NCI-H82 treated with DMSO at 0.1 percent for 48 hours (cell line): ENCODE measurements at regions not wholly inside any gene's neighbourhood (a gene's known extent, or its start where the extent isn't known, plus 50 kb on each side); places are given as distances from the start of the nearest gene placed in this dataset.
"Not testable (repeated sequence)": the region's sequence is repeated elsewhere in the genome, so short reads cannot be mapped to it uniquely, and the experiment has no call there.

Experiments used
- DNase-seq: peaks from one replicate; lab custom pipeline; 2025; ENCODE audit not compliant: unreplicated experiment; lab: John Stamatoyannopoulos, UW

DNA sequence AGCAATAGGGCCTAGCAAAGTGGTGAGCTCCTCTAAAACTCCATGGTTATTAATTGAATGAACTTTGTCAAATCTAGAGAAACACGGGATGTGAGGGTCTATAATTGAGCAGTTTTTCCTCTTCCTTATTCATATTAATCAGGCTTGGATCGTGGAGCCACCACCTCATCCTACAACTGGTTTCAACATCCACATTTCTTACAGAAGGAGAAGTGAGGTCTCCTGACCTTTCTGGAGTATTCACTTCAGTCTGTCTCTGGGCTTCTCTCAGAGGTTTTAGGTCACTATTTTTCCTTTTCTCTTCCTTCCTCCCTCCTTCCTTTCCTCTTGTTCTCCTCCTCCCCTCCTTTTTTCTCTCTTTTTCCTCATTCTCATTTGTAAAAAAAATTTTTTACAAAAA lies 177.3 kb upstream of the ACTBL2 start:
- no peak for DNase-seq

GRCh38 chr5:57658018-57658417 lies 175.4 kb upstream of the ACTBL2 start:
- DNase-seq: no peak

DNA sequence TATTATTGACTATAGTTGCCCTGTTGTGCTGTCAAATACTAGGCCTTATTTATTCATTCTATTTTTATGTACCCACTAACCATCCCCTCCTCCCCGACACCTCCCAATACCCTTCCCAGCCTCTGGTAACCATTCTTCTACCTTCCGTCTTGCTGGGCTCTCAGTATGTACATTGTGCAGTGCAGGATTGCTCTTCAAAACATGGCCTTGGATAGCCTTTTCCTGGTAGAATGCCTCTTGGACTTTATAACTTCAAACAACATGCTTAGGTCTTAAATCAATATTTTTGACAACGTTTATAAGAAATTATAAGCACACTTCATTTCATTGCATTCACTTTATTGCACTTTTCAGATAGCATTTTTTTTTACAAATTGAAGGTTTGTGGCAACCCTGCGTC lies 172.6 kb upstream of the ACTBL2 start:
- DNase-seq: no peak

- no peak for DNase-seq
These were observed 171.2 kb upstream of the ACTBL2 start for GRCh38 chr5:57653636-57654290.

DNA sequence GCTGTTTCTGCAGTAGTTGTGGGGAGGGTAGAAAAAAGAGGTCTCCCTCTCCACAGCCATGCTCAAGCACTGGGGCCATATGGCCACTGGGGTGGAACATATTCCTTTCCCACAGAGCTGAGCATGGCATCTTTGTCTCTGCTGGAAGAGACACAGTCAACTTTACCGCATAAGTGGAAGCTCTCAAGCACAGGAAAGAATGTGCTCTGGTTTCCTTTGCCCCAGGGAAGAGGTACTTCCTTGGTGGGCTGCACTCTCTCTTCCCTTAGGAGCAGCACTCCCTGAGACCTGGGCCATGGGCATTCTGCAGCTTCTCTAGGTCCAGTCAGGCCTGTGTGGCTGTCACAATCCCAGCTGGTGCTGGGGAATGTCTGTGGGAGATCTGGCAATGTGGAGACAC lies 168.5 kb upstream of the ACTBL2 start:
- no peak for DNase-seq

DNA sequence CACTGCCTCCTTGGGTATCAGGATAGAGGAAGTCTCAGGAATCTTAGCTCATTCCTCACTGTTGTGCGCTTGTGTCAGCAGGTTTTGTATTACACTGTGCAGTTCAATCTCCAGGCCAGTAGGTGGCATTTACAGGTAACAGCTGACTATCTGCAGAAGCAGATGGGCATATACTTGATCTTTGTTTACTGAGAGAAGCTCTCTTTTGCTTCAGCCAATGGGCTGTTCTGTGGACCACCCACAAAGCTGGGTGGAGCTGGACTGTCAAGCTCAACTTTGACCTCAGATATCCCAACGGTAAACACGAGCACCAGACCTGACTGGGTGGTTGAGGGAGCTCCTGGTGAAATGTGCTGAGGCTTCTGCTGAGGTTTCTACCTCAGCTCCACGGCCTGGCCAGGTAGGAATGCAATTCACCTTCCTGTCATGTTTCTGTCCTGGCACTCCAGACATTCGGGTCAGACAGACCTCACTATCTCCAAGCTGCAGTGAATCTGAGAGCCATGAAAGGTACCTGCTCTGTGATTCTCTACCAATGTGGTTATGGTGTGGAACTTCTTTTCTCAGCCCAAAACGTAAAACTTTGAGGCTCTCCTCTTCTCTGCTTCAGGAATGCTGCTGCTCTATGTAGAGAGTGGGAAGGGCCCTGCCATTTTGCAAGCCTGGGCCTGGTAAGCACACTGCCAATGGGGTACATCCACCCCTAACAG lies 167.9 kb upstream of the ACTBL2 start:
- peak; percentile 33 for DNase-seq

DNA sequence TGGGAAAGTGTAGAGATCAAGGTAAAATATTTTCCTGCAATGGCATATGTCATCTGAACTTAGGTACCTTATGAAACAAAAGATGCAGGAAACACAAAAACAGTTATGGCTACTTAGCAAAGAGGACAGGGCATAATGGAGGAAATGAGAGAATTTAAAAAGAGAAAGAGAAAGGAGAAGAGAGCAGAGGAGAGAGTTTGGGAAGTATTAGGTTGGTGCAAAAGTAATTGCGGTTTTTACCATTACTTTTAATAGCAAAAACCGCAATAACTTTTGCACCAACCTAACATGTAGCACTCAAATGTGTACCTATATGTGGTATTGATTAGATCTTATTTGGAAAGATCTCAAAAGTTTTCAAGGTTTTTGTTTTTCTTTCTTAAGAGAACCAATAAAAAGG lies 160.1 kb upstream of the ACTBL2 start:
- DNase-seq: no peak

- DNase-seq: no peak
These were observed 159.5 kb upstream of the ACTBL2 start for GRCh38 chr5:57642066-57642465.

- DNase-seq: no peak
These were observed 152.7 kb upstream of the ACTBL2 start for GRCh38 chr5:57635146-57635777.

GRCh38 chr5:57632937-57633336 lies 150.3 kb upstream of the ACTBL2 start:
- no peak for DNase-seq

- not testable (repeated sequence) for DNase-seq
These were observed 148.5 kb upstream of the ACTBL2 start for GRCh38 chr5:57631139-57631538.

DNA sequence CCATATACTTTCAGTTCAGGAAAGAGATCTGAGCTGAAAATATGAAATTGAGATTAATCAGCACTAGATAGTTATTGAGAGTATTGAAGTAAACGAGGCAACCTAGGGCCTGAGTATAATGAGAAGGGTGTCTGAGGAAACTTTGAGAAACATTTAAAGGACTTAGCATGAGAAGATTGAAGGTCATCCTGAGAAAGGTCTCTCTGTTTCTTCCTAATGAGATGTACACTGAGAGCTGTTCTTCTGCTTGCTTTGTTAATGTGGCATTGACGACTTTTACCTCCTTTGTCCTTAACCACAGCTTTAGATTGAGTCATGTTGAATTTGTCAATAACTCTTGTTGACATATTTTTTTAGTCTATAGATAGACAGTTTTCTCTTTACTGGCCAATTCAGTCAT lies 145.1 kb upstream of the ACTBL2 start:
- no peak for DNase-seq

DNA sequence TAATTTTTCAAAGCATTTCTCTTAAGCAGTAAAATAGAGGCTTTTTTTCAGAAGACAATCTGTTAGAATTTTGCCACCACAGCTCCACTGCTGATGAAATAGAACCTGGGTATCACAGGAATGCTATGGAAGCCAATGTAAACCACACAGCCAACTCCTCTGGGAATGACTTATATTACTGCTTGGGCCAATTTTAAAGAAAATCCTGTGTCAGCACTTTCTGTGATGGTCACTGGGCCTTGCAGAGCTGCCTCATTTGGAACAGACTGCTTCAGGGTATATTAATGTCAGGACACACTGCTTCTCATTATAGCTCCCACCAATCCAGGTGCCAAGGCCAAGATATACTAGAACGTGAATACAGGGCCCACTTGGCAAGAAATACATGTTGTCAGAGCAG lies 144.1 kb upstream of the ACTBL2 start:
- no peak for DNase-seq

GRCh38 chr5:57621624-57622023 lies 139.0 kb upstream of the ACTBL2 start:
- DNase-seq: no peak

- no peak for DNase-seq
These were observed 136.3 kb upstream of the ACTBL2 start for GRCh38 chr5:57618767-57619381.

GRCh38 chr5:57613741-57614140 lies 131.1 kb upstream of the ACTBL2 start:
- DNase-seq: no peak

DNA sequence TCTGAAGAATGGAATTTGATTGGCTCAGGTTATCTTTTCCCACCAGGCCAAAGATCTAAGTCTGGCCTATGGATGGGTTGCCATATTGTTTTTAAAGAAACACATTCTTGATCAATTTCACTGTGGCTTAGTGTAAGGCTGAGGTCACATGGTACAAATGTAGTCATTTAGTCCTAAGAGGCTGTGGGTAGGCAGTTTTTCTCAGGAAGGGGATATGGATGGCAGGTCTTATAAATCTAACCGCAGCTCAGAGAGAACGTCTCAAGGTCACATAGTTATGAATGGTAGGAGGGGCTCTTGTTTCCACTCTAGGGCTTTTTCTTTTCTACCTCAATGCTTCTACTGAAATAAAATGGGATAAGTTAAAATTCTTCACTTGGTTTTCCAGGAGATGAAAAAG lies 128.6 kb upstream of the ACTBL2 start:
- DNase-seq: no peak

- no peak for DNase-seq
These were observed 125.9 kb upstream of the ACTBL2 start for GRCh38 chr5:57608542-57608941.

DNA sequence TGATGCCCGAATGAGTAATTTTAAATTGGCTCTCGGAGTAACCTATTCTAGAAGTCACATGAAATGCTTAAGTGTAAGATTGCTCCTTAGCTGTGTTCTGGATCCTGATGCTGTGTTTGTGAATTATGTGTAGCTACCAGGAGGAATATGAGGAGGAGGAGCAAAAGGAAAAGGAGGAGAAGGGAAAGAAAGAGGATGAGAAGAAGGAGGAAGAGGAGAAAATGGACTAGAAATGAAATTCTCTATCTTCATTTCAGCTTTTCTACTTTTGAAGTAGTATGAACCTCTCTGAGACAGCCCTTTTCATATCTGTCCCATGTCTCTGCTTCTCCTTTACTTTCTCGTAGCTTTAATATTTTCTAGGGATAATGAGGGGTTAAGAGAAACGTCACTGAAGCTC lies 119.4 kb upstream of the ACTBL2 start:
- no peak for DNase-seq

DNA sequence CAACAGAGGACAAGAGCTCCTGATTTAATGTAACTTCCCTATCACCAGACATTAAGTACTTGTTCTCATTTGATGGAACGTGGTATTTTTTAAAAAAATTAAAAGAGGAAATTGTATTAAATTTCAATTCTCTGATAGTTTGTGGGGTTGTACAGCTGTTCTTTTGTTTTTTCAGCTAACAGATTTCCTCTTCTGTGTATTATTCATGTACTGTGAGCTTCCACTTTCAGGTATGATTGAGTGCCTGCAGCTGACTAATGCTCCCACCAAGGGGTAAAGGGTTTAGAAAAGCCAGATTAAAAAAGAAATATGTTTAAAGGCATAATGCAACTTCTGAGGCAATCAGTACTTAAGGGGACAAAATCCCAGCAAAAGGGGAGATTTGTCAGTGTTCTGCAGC lies 117.7 kb upstream of the ACTBL2 start:
- DNase-seq: no peak

DNA sequence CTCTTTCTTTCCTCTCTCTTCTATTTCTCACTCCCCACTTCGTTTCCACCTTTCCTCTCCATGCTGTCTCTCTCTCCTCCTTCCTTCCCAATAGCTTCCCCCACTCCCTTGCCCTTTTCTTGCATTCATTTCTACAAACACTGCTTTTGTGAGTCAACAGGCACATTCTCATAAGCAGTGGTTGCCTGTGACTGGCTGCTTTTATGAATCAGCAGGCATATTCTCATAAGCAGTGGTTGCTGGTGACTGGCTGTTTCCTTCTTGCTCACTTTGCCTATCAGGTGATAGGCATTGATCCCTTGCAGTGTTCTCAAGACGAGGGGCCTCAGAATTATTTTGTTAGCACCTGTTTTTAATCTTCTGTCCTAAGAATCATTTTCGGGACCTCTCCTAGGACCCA lies 116.1 kb upstream of the ACTBL2 start:
- no peak for DNase-seq

DNA sequence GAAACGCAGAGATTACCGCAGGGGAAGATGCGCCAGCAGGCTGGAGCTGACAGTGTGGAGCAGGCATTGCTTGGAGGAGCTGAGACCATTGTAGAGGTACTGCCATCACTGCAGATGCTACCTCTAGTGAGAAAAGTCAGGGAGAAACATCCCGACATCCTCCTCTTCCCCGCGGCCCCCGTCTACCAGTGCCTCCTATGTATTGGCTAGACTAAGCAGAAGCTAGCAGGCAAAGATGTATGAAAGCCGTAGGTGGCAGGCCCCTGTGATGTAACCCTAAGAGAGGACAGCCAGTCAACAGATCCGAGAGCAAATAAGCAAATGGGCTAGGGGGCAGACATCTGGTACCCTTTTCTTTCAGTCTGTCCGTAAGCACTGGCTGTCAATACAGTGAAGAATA lies 115.5 kb upstream of the ACTBL2 start:
- no peak for DNase-seq
